Calu3 (cell line): ENCODE measurements at regions not wholly inside any gene's neighbourhood (a gene's known extent, or its start where the extent isn't known, plus 50 kb on each side); places are given as distances from the start of the nearest gene placed in this dataset.

Source experiments
- BruUV-seq: library from RNA; stranded (reverse); fragments of 400-500 nt; replicated peaks from 2 replicates; lab custom pipeline; 2021; lab: Mats Ljungman, UMichigan
- CTCF ChIA-PET: fragments of 300-600 bp; sonication (Branson Sonifier 250); formaldehyde crosslinking; loops from one replicate; lab custom pipeline; 2022; ENCODE audit warnings: antibody characterized with exemption; lab: Charles Lee
- DNase-seq: peaks from one replicate; pipeline ENCODE4 v3.0.0; 2022
- H3K27ac Mint-ChIP-seq: one replicate; pipeline ENCODE4 v1.8.0; 2022; ENCODE audit warnings: mixed read lengths; ENCODE audit not compliant: unreplicated experiment
- H3K27me3 Mint-ChIP-seq: one replicate; pipeline ENCODE4 v1.8.0; 2022; ENCODE audit warnings: mixed read lengths; ENCODE audit not compliant: unreplicated experiment
- H3K36me3 Mint-ChIP-seq: one replicate; pipeline ENCODE4 v1.8.0; 2022; ENCODE audit warnings: mild to moderate bottlenecking, moderate library complexity, mixed read lengths; ENCODE audit not compliant: insufficient read depth, unreplicated experiment
- H3K4me1 Mint-ChIP-seq: one replicate; pipeline ENCODE4 v1.8.0; 2022; ENCODE audit warnings: mild to moderate bottlenecking, low read depth, mixed read lengths; ENCODE audit not compliant: unreplicated experiment
- H3K4me3 Mint-ChIP-seq: one replicate; pipeline ENCODE4 v1.8.0; 2022; ENCODE audit warnings: mild to moderate bottlenecking, low read depth, moderate library complexity, mixed read lengths; ENCODE audit not compliant: unreplicated experiment
- H3K9me3 Mint-ChIP-seq: one replicate; pipeline ENCODE4 v1.8.0; 2022; ENCODE audit warnings: low read depth, mixed read lengths; ENCODE audit not compliant: unreplicated experiment
- intact Hi-C: fragments of 100-400 bp; cut with micrococcal nuclease; formaldehyde crosslinking; loops from one replicate; pipeline ENCODE4 v1.10.0; 2022; ENCODE audit not compliant: unreplicated experiment
- TF ChIP-seq, protein P1 (sequence below): fragments of 200-600 bp; IDR thresholded peaks from one replicate; pipeline ENCODE4 v1.8.0; 2022; ENCODE audit warnings: antibody characterized with exemption; ENCODE audit not compliant: unreplicated experiment

DNA sequence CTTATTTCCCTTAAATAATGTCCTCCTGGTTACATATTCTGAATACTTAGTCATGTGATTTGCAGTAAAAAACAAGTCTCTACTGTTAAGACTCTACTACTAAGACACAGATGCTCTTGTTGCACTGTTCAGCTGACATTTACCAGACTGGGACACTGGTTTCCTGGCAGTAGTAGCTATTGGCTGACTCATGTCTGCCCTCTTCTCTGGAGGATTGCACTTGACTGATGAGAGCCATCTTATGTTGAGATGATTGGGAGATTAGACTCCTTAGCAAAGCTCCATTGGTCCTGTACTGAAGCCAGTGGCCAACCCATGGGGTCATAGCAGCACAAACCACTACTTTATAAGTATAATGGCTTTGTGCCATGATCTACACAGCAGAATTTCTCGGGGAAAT, 1672.6 kb upstream of the PCDH20 start:
- BruUV-seq, result no TSS peak
- CTCF ChIA-PET, result no interaction called here
- H3K27me3 Mint-ChIP-seq, result no peaks in the 10 kb centered on the region
- no peak overlapping the region for H3K4me3 Mint-ChIP-seq
- no peaks in the 10 kb centered on the region for H3K9me3 Mint-ChIP-seq
- H3K36me3 Mint-ChIP-seq, result no peaks in the 10 kb centered on the region
- intact Hi-C loops, result no loop called here
- H3K27ac Mint-ChIP-seq, result no peak overlapping the region
- TF ChIP-seq, protein P1, sequence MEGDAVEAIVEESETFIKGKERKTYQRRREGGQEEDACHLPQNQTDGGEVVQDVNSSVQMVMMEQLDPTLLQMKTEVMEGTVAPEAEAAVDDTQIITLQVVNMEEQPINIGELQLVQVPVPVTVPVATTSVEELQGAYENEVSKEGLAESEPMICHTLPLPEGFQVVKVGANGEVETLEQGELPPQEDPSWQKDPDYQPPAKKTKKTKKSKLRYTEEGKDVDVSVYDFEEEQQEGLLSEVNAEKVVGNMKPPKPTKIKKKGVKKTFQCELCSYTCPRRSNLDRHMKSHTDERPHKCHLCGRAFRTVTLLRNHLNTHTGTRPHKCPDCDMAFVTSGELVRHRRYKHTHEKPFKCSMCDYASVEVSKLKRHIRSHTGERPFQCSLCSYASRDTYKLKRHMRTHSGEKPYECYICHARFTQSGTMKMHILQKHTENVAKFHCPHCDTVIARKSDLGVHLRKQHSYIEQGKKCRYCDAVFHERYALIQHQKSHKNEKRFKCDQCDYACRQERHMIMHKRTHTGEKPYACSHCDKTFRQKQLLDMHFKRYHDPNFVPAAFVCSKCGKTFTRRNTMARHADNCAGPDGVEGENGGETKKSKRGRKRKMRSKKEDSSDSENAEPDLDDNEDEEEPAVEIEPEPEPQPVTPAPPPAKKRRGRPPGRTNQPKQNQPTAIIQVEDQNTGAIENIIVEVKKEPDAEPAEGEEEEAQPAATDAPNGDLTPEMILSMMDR, result no peak
- no peak for DNase-seq
- H3K4me1 Mint-ChIP-seq, result no peaks in the 10 kb centered on the region

DNA sequence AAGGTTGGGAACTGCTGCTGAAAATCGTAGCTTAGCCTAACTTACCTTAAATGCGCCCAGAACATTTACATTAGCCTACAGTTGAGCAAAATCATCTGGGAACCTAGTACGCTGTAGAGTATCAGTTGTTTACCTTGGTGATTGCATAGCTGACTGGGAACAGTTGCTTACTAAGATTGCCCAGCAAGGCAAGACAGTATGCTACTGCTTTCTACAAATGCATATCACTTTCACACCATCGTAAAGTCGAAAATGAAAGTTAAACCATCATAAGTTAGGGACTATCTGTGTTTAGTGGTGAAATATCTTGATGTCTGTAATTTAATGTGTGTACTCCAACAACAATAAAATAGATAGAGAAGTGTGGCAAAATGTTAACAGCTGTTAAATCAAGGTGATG, 1670.6 kb upstream of the PCDH20 start:
- BruUV-seq, result no TSS peak
- no peak overlapping the region for H3K4me3 Mint-ChIP-seq
- TF ChIP-seq, protein P1, result no peak
- intact Hi-C loops, result no loop called here
- CTCF ChIA-PET, result no interaction called here
- no peak overlapping the region for H3K27ac Mint-ChIP-seq
- no peaks in the 10 kb centered on the region for H3K4me1 Mint-ChIP-seq
- H3K36me3 Mint-ChIP-seq, result no peaks in the 10 kb centered on the region
- no peaks in the 10 kb centered on the region for H3K27me3 Mint-ChIP-seq
- no peak for DNase-seq
- peaks cover 1% of the 10 kb centered on the region for H3K9me3 Mint-ChIP-seq

DNA sequence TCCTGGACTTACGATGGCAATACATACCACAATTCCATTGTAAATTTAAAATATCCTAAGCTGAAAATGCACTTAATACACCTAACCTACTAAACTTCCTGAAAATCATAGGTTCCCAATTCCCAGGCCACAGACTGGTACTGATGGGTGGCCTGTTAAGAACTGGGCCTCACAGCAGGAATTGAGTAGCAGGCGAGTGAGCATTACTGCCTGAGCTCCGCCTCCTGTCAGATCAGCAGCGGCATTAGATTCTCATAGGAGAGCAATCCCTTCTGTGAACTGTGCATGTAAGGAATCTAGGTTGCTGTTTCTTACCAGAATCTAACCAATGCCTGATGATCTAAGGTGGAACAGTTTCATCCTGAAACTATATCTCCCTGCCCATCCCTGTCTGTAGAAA, 1670.2 kb upstream of the PCDH20 start:
- Mint-ChIP-seq H3K27ac (no peak overlapping the region), H3K4me1 (no peaks in the 10 kb centered on the region), H3K36me3 (no peaks in the 10 kb centered on the region), H3K27me3 (no peaks in the 10 kb centered on the region), H3K9me3 (peaks cover 4% of the 10 kb centered on the region), H3K4me3 (no peak overlapping the region)
- TF ChIP-seq, protein P1, result no peak
- BruUV-seq, result no TSS peak
- CTCF ChIA-PET, result no interaction called here
- no peak for DNase-seq
- intact Hi-C loops, result no loop called here

DNA sequence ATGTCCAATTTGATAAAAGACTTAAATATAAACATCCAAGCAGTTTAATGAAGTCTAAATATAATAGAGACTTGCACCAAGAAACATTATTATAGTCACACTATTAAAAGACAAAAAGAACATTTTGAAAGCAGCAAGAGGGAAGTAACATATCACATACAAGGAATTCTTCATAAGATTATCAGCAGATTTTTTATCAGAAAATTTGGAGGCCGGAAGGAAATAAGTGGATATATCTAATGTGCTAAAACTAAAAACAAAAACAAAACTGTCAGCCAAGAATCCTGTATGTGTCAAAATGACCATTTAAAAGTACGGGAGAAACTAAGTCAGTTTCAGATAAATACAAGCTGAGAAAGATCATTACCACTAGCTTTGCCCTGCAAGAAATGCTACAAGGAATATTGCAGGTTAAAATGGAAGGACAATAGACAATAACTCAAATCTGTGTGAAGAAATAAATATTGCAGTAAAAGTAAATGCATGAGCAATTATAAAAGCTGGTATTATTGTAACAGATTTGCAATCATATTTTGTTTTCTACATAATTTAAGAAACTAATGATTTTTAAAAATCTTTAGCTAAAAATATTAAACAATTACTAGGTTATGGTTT, 1665.9 kb upstream of the PCDH20 start:
- intact Hi-C loops, result no loop called here
- Mint-ChIP-seq H3K9me3 (peaks cover 4% of the 10 kb centered on the region), H3K27ac (no peak overlapping the region), H3K36me3 (no peaks in the 10 kb centered on the region), H3K27me3 (no peaks in the 10 kb centered on the region), H3K4me3 (no peak overlapping the region), H3K4me1 (no peaks in the 10 kb centered on the region)
- no peak for DNase-seq
- BruUV-seq, result no TSS peak
- CTCF ChIA-PET, result no interaction called here
- TF ChIP-seq, protein P1, result no peak
